Hepatocyte (in vitro differentiated cells): ENCODE measurements at regions not wholly inside any gene's neighbourhood (a gene's known extent, or its start where the extent isn't known, plus 50 kb on each side); places are given as distances from the start of the nearest gene placed in this dataset.

Experiments used
- EZH2 ChIP-seq: fragments of 200-600 bp; sonication (generic); IDR thresholded peaks from 2 replicates; pipeline ENCODE4 v1.6.1; 2016; ENCODE audit warnings: antibody characterized with exemption, mild to moderate bottlenecking, borderline replicate concordance
- EZH2phosphoT487 ChIP-seq: fragments of 200-600 bp; sonication (generic); IDR thresholded peaks from one replicate; pipeline ENCODE4 v1.6.1; 2018; ENCODE audit warnings: antibody characterized with exemption, mild to moderate bottlenecking, low read depth, moderate library complexity; ENCODE audit not compliant: unreplicated experiment, severe bottlenecking

DNA sequence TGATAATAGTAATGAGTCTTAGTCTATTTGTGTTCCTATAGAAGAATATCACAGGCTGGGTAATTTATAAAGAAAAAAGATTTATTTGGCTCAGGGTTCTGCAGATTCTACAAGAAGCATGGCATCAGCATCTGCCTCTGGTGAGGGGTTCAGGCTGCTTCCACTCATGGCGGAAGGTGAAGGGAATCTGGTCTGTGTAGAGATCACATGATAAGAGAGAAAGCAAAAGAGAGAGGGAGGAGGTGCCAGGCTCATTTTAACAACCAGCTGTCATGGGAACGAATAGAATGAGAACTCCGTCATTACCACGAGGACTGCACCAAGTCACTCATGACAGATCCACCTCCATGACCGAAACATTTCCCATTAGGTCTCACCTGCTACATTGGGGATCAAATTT lies 664.0 kb upstream of the SGO1 start:
- TF ChIP-seq EZH2 (no peak), EZH2phosphoT487 (no peak)
